ENCODE measurements at regions not wholly inside any gene's neighbourhood (a gene's known extent, or its start where the extent isn't known, plus 50 kb on each side); places are given as distances from the start of the nearest gene placed in this dataset.

DNA sequence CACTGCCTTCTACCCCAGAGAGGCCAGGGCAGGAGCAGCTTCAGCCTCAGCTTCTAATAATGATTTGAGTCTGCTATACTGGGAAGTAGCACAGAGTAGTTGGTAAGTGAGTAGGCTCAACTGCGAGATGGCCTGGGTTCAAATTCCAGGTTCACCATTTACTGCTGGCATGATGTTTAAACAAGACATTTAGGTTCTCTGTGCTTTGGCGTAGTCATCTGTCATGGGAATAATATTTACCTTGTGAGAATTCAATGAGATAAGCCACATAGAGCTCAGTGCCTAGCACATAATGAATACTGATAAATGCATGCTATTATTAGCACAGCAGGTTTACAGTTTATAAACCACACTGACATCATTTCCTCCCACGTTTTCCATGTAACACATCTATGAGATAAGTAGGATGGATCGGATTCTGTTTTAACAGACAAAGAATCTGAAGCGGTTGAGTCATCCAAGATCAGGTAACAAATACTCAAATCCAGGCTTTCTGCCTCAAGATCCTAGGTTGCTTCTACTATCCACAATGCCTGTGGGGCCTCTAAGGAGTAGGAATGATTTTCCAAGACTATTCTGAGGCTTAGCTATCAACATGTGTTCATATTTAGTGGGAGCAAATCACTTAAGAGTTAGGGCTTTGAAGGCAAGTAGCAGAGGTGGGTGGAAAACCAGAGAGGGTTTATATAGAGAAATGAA is 72.9 kb upstream of the DTNBP1 start (continued):
- TF ChIP-seq, protein P1, sequence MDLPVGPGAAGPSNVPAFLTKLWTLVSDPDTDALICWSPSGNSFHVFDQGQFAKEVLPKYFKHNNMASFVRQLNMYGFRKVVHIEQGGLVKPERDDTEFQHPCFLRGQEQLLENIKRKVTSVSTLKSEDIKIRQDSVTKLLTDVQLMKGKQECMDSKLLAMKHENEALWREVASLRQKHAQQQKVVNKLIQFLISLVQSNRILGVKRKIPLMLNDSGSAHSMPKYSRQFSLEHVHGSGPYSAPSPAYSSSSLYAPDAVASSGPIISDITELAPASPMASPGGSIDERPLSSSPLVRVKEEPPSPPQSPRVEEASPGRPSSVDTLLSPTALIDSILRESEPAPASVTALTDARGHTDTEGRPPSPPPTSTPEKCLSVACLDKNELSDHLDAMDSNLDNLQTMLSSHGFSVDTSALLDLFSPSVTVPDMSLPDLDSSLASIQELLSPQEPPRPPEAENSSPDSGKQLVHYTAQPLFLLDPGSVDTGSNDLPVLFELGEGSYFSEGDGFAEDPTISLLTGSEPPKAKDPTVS (IDR thresholded peaks at IDR 0.05; ENCODE audit: low read depth, low read length) = no peak
- TF ChIP-seq EGR1 (IDR thresholded peaks at IDR 0.05; ENCODE audit: borderline replicate concordance in 1 of 2, low read depth in 2 of 2, low read length in 2 of 2) (no peak), ZNF207 (IDR thresholded peaks at IDR 0.05; ENCODE audit: borderline replicate concordance) (no peak), FOXM1 (IDR thresholded peaks at IDR 0.05; ENCODE audit: low read depth, low read length) (0 out of 2 replicates have a peak, but pooled peaks have one; percentile 23), HDAC6 (IDR thresholded peaks at IDR 0.05; ENCODE audit: unreplicated experiment) (no peak), RFX5 (IDR thresholded peaks at IDR 0.05; ENCODE audit: low read depth, low read length) (no peak), RELA (IDR thresholded peaks at IDR 0.05; ENCODE audit: borderline replicate concordance, partially characterized antibody) (no peak), KAT2A (conservative IDR thresholded peaks at IDR 0.05; ENCODE audit: control insufficient read depth, low read depth, low read length) (no peak), EZH2 (IDR thresholded peaks at IDR 0.05; ENCODE audit: borderline replicate concordance, control insufficient read depth, low read depth, low read length) (no peak)
- TF ChIP-seq, protein P2, sequence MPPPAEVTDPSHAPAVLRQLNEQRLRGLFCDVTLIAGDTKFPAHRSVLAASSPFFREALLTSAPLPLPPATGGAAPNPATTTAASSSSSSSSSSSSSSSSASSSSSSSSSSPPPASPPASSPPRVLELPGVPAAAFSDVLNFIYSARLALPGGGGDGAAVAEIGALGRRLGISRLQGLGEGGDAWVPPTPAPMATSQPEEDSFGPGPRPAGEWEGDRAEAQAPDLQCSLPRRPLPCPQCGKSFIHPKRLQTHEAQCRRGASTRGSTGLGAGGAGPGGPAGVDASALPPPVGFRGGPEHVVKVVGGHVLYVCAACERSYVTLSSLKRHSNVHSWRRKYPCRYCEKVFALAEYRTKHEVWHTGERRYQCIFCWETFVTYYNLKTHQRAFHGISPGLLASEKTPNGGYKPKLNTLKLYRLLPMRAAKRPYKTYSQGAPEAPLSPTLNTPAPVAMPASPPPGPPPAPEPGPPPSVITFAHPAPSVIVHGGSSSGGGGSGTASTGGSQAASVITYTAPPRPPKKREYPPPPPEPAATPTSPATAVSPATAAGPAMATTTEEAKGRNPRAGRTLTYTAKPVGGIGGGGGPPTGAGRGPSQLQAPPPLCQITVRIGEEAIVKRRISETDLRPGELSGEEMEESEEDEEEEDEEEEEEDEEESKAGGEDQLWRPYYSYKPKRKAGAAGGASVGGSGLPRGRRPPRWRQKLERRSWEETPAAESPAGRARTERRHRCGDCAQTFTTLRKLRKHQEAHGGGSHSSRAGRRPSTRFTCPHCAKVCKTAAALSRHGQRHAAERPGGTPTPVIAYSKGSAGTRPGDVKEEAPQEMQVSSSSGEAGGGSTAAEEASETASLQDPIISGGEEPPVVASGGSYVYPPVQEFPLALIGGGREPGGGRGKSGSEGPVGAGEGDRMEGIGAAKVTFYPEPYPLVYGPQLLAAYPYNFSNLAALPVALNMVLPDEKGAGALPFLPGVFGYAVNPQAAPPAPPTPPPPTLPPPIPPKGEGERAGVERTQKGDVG (CRISPR knock-in tag; IDR thresholded peaks at IDR 0.05) = no peak
- TF ChIP-seq, protein P3, sequence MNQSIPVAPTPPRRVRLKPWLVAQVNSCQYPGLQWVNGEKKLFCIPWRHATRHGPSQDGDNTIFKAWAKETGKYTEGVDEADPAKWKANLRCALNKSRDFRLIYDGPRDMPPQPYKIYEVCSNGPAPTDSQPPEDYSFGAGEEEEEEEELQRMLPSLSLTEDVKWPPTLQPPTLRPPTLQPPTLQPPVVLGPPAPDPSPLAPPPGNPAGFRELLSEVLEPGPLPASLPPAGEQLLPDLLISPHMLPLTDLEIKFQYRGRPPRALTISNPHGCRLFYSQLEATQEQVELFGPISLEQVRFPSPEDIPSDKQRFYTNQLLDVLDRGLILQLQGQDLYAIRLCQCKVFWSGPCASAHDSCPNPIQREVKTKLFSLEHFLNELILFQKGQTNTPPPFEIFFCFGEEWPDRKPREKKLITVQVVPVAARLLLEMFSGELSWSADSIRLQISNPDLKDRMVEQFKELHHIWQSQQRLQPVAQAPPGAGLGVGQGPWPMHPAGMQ (IDR thresholded peaks at IDR 0.05; ENCODE audit: borderline replicate concordance) = no peak
- TF ChIP-seq, protein P4, sequence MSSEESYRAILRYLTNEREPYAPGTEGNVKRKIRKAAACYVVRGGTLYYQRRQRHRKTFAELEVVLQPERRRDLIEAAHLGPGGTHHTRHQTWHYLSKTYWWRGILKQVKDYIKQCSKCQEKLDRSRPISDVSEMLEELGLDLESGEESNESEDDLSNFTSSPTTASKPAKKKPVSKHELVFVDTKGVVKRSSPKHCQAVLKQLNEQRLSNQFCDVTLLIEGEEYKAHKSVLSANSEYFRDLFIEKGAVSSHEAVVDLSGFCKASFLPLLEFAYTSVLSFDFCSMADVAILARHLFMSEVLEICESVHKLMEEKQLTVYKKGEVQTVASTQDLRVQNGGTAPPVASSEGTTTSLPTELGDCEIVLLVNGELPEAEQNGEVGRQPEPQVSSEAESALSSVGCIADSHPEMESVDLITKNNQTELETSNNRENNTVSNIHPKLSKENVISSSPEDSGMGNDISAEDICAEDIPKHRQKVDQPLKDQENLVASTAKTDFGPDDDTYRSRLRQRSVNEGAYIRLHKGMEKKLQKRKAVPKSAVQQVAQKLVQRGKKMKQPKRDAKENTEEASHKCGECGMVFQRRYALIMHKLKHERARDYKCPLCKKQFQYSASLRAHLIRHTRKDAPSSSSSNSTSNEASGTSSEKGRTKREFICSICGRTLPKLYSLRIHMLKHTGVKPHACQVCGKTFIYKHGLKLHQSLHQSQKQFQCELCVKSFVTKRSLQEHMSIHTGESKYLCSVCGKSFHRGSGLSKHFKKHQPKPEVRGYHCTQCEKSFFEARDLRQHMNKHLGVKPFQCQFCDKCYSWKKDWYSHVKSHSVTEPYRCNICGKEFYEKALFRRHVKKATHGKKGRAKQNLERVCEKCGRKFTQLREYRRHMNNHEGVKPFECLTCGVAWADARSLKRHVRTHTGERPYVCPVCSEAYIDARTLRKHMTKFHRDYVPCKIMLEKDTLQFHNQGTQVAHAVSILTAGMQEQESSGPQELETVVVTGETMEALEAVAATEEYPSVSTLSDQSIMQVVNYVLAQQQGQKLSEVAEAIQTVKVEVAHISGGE (CRISPR knock-in tag; IDR thresholded peaks at IDR 0.05) = no peak
- TF ChIP-seq, protein P5, sequence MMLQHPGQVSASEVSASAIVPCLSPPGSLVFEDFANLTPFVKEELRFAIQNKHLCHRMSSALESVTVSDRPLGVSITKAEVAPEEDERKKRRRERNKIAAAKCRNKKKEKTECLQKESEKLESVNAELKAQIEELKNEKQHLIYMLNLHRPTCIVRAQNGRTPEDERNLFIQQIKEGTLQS (IDR thresholded peaks at IDR 0.05; ENCODE audit: borderline replicate concordance, extremely low read depth, low read depth, low read length) = no peak
- TF ChIP-seq, protein P6, sequence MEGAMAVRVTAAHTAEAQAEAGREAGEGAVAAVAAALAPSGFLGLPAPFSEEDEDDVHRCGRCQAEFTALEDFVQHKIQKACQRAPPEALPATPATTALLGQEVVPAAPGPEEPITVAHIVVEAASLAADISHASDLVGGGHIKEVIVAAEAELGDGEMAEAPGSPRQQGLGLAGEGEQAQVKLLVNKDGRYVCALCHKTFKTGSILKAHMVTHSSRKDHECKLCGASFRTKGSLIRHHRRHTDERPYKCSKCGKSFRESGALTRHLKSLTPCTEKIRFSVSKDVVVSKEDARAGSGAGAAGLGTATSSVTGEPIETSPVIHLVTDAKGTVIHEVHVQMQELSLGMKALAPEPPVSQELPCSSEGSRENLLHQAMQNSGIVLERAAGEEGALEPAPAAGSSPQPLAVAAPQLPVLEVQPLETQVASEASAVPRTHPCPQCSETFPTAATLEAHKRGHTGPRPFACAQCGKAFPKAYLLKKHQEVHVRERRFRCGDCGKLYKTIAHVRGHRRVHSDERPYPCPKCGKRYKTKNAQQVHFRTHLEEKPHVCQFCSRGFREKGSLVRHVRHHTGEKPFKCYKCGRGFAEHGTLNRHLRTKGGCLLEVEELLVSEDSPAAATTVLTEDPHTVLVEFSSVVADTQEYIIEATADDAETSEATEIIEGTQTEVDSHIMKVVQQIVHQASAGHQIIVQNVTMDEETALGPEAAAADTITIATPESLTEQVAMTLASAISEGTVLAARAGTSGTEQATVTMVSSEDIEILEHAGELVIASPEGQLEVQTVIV (IDR thresholded peaks at IDR 0.05; ENCODE audit: borderline replicate concordance, partially characterized antibody) = no peak

Data from GM12878 (cell line).